ENCODE measurements at regions not wholly inside any gene's neighbourhood (a gene's known extent, or its start where the extent isn't known, plus 50 kb on each side); places are given as distances from the start of the nearest gene placed in this dataset.

DNA sequence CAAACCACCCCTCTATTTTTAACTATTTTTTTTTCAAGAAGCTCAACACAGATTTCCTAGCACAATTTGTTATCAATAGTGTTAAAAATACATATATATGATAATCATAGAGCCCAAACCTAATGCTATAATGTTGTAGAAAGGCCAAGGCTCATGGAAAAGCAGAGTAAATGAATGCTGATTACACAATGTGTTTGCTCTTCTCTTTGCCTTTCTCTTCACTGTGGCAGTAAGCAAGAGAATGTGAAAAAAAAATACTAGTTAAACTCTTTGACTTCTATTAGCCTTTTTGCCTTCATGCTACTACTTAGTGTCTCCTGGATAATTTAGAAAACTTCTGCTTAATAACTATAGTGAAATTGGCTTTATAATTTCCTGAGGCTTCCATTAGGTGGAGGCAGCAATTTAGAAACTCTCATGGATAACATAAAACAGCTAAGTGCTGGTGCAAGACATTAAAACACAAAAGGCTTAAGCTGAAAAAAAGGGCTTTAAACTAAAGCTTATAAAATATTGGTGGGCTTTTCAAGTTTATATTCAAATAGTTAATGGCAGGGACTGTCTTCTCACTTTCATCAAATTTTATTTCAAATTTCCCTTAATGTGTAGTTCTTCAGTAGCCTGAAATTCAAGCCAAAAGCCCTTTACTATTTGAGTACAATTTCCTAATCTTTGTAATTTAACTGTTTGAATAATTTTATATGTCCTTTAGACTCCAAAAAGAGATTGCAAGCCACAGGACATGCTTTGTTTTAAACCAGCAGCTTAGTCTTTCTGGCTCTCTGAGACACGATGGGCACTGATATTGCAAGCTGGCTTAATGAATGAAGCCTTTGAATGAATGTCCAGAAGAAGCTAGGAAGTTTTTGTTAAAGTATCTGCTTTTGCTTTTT is 2031.8 kb upstream of the CDH6 start:
- Histone ChIP-seq H3K9me3 (ENCODE audit: low read length) (no peaks in the 10 kb centered on the region), H3K9me2 (ENCODE audit: insufficient read depth, low read length) (no peaks in the 10 kb centered on the region), H3K36me3 (ENCODE audit: insufficient read depth, low read length) (no peaks in the 10 kb centered on the region), H3K4me2 (ENCODE audit: low read length) (no peak overlapping the region), H3K27ac (ENCODE audit: low read depth, low read length, poor library complexity, severe bottlenecking) (no peak overlapping the region), H3K4me3 (ENCODE audit: low read depth, low read length, poor library complexity, severe bottlenecking) (no peak overlapping the region), H2AFZ (ENCODE audit: low read length) (no peak overlapping the region), H3K79me2 (ENCODE audit: insufficient read depth, low read depth, low read length) (no peaks in the 10 kb centered on the region), H3K4me1 (ENCODE audit: insufficient read depth, low read length, poor library complexity, severe bottlenecking) (no peaks in the 10 kb centered on the region), H4K20me1 (ENCODE audit: insufficient read depth, low read length) (no peaks in the 10 kb centered on the region)
- intact Hi-C loops (cut with micrococcal nuclease; ENCODE audit: unreplicated experiment): no loop called here
- DNase-seq (ENCODE audit: low spot score): no peak
- ChIA-PET CTCF (ENCODE audit: unreplicated experiment) (no interaction called here), POLR2A (no interaction called here)
- no peak for TF ChIP-seq EZH2phosphoT487 (IDR thresholded peaks at IDR 0.05; ENCODE audit: borderline replicate concordance, low read depth, low read length)
- TF ChIP-seq CTCF (conservative IDR thresholded peaks at IDR 0.05; ENCODE audit: low read length): no peak
- no TSS peak for BruUV-seq (replicated peaks)

GRCh38 chr5:29157975-29158374 is 2035.5 kb upstream of the CDH6 start:
- H3K4me3 ChIP-seq (ENCODE audit: low read depth, low read length, poor library complexity, severe bottlenecking): no peak overlapping the region
- H2AFZ ChIP-seq (ENCODE audit: low read length): no peak overlapping the region
- no peak for DNase-seq (ENCODE audit: low spot score)
- H3K27ac ChIP-seq (ENCODE audit: low read depth, low read length, poor library complexity, severe bottlenecking): no peak overlapping the region
- H3K4me2 ChIP-seq (ENCODE audit: low read length): no peak overlapping the region
- no TSS peak for BruUV-seq (replicated peaks)
- no peak for TF ChIP-seq CTCF (conservative IDR thresholded peaks at IDR 0.05; ENCODE audit: low read length)
- no peak for TF ChIP-seq EZH2phosphoT487 (IDR thresholded peaks at IDR 0.05; ENCODE audit: borderline replicate concordance, low read depth, low read length)
- no peaks in the 10 kb centered on the region for H4K20me1 ChIP-seq (ENCODE audit: insufficient read depth, low read length)
- no peaks in the 10 kb centered on the region for H3K79me2 ChIP-seq (ENCODE audit: insufficient read depth, low read depth, low read length)
- H3K9me3 ChIP-seq (ENCODE audit: low read length): no peaks in the 10 kb centered on the region
- H3K36me3 ChIP-seq (ENCODE audit: insufficient read depth, low read length): no peaks in the 10 kb centered on the region
- H3K9me2 ChIP-seq (ENCODE audit: insufficient read depth, low read length): no peaks in the 10 kb centered on the region
- POLR2A ChIA-PET: no interaction called here
- H3K4me1 ChIP-seq (ENCODE audit: insufficient read depth, low read length, poor library complexity, severe bottlenecking): no peaks in the 10 kb centered on the region
- intact Hi-C loops (cut with micrococcal nuclease; ENCODE audit: unreplicated experiment): no loop called here
- CTCF ChIA-PET (ENCODE audit: unreplicated experiment): no interaction called here

- BruUV-seq (replicated peaks): no TSS peak
- Histone ChIP-seq H3K36me3 (ENCODE audit: insufficient read depth, low read length) (no peaks in the 10 kb centered on the region), H4K20me1 (ENCODE audit: insufficient read depth, low read length) (no peaks in the 10 kb centered on the region), H3K79me2 (ENCODE audit: insufficient read depth, low read depth, low read length) (no peaks in the 10 kb centered on the region), H3K4me1 (ENCODE audit: insufficient read depth, low read length, poor library complexity, severe bottlenecking) (no peaks in the 10 kb centered on the region), H3K27ac (ENCODE audit: low read depth, low read length, poor library complexity, severe bottlenecking) (no peak overlapping the region), H2AFZ (ENCODE audit: low read length) (no peak overlapping the region), H3K9me3 (ENCODE audit: low read length) (no peaks in the 10 kb centered on the region), H3K9me2 (ENCODE audit: insufficient read depth, low read length) (no peaks in the 10 kb centered on the region), H3K4me2 (ENCODE audit: low read length) (no peak overlapping the region), H3K4me3 (ENCODE audit: low read depth, low read length, poor library complexity, severe bottlenecking) (no peak overlapping the region)
- ChIA-PET CTCF (ENCODE audit: unreplicated experiment) (no interaction called here), POLR2A (no interaction called here)
- TF ChIP-seq CTCF (conservative IDR thresholded peaks at IDR 0.05; ENCODE audit: low read length) (no peak), EZH2phosphoT487 (IDR thresholded peaks at IDR 0.05; ENCODE audit: borderline replicate concordance, low read depth, low read length) (no peak)
- DNase-seq (ENCODE audit: low spot score): no peak
- intact Hi-C loops (cut with micrococcal nuclease; ENCODE audit: unreplicated experiment): no loop called here
Measured at GRCh38 chr5:29150840-29151239, 2042.6 kb upstream of the CDH6 start.

Measured in OCI-LY7 (cell line).